ENCODE measurements at regions not wholly inside any gene's neighbourhood (a gene's known extent, or its start where the extent isn't known, plus 50 kb on each side); places are given as distances from the start of the nearest gene placed in this dataset.

DNA sequence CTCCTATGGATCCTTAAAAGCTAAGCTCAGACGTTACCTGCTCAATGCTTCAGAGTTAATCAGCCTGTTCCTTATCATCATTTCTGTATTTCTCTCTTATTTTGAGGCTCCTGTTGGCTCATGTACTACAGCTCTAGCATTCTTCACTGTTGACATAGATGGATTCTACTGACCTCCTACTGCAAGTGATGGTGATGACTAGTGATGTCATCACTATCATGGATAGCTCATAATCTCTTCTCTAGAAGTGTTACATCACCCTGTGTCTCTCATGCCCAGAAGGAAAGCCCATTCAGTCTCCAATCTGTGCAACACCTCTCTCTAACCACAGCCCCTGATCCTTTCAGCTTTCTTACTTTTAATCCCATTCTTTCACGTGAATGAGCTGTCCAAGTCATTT, 168.2 kb upstream of the DPT start:
- no peaks in the 10 kb centered on the region for H3K9me3 ChIP-seq
- DNase-seq (ENCODE audit: low spot score in 2 of 2), result no peak
- in situ Hi-C loops (cut with MboI; ENCODE audit: low sequenced_read_pairs), result no loop called here
- no peak overlapping the region for H3K4me3 ChIP-seq
- H3K27me3 ChIP-seq (ENCODE audit: low read depth), result no peaks in the 10 kb centered on the region
- H3K36me3 ChIP-seq (replicated peaks), result no peaks in the 10 kb centered on the region
- H3K4me1 ChIP-seq, result no peaks in the 10 kb centered on the region

DNA sequence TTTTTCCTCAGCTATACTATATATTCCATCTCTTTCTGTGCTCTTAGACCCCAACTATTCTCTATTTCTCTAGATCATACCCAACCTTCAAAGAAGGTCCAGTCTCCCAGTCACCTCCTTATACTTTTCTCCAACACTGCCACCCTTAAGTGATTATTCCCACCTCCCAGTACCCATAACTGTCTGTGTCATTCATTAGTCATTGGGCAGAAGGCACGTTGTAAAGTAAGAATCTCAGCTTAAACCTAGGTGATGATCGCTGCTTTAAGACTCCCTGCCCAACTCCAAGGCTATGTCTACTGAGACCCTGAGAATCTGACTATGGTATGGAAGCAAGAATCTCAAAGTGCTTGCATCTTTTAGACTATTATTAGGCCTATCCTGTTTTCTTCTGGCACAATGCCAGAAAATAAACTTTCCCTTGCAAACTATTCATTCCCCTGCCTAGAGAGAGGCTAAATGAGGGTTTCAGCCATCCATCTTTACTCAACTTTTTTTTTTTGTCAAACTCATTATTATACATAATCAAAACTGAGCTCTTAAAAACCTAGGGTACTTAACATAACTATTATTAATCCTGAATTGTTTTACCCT, 174.3 kb upstream of the DPT start:
- in situ Hi-C loops (cut with MboI; ENCODE audit: low sequenced_read_pairs), result no loop called here
- H3K9me3 ChIP-seq, result no peaks in the 10 kb centered on the region
- DNase-seq (ENCODE audit: low spot score in 2 of 2), result no peak

GRCh38 chr1:168905633-168906032, 176.6 kb upstream of the DPT start:
- H3K36me3 ChIP-seq (replicated peaks), result no peaks in the 10 kb centered on the region
- no peaks in the 10 kb centered on the region for H3K4me1 ChIP-seq
- H3K9me3 ChIP-seq, result no peaks in the 10 kb centered on the region
- H3K27me3 ChIP-seq (ENCODE audit: low read depth), result no peaks in the 10 kb centered on the region
- in situ Hi-C loops (cut with MboI; ENCODE audit: low sequenced_read_pairs), result no loop called here
- H3K4me3 ChIP-seq, result no peak overlapping the region
- no peak for DNase-seq (ENCODE audit: low spot score in 2 of 2)

More for the DNA sequence above, 174.3 kb upstream of the DPT start:
- Histone ChIP-seq H3K27me3 (ENCODE audit: low read depth) (no peaks in the 10 kb centered on the region), H3K36me3 (replicated peaks) (no peaks in the 10 kb centered on the region), H3K4me1 (no peaks in the 10 kb centered on the region), H3K4me3 (no peak overlapping the region)

DNA sequence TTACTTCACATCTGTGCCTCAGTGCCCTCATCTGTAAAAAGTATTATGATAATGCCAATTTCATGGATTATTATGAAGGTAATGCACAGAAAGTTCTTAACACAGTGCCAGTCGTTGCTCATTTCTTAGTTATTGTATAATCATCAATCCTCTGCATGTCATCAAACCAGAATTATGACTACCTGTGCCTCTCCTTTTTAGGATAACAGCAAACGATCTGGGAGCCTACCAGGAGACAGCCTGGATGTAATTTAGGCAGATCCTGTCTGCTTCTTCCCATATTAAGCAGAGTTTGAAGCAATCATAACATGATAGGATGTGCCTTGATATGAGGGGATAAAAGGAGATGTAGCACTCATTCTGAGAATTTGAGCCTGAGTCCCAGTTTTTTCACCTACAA, 177.4 kb upstream of the DPT start:
- H3K4me3 ChIP-seq, result no peak overlapping the region
- no peak for DNase-seq (ENCODE audit: low spot score in 2 of 2)
- H3K27me3 ChIP-seq (ENCODE audit: low read depth), result no peaks in the 10 kb centered on the region
- H3K4me1 ChIP-seq, result no peaks in the 10 kb centered on the region
- in situ Hi-C loops (cut with MboI; ENCODE audit: low sequenced_read_pairs), result no loop called here
- H3K9me3 ChIP-seq, result no peaks in the 10 kb centered on the region
- H3K36me3 ChIP-seq (replicated peaks), result no peaks in the 10 kb centered on the region

DNA sequence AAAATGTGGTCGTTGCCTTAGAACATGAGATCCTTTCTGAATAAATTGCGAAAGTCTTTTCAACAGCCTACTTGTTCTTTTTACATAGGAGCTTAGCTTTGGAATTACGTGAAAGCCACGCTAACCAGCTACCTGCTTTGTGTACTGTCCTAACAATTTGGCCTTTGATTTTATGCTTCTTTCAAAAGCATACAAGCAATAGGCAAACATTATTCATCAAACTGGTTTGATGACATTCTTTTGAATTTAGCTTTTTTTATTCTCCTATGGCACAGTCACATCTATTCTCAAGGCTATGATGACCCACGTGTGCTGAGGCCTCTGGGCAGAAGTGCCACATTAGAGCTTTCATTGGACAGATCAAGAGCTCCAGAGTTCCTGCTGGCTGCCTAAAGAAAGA, 178.0 kb upstream of the DPT start:
- H3K27me3 ChIP-seq (ENCODE audit: low read depth), result no peaks in the 10 kb centered on the region
- H3K4me3 ChIP-seq, result no peak overlapping the region
- in situ Hi-C loops (cut with MboI; ENCODE audit: low sequenced_read_pairs), result no loop called here
- DNase-seq (ENCODE audit: low spot score in 2 of 2), result no peak
- H3K9me3 ChIP-seq, result no peaks in the 10 kb centered on the region
- no peaks in the 10 kb centered on the region for H3K36me3 ChIP-seq (replicated peaks)
- H3K4me1 ChIP-seq, result no peaks in the 10 kb centered on the region

GRCh38 chr1:168907786-168908348, 178.9 kb upstream of the DPT start:
- Histone ChIP-seq H3K9me3 (no peaks in the 10 kb centered on the region), H3K27me3 (ENCODE audit: low read depth) (no peaks in the 10 kb centered on the region), H3K4me1 (no peaks in the 10 kb centered on the region), H3K4me3 (no peak overlapping the region), H3K36me3 (replicated peaks) (no peaks in the 10 kb centered on the region)
- in situ Hi-C loops (cut with MboI; ENCODE audit: low sequenced_read_pairs), result no loop called here
- DNase-seq (ENCODE audit: low spot score in 2 of 2), result no peak

DNA sequence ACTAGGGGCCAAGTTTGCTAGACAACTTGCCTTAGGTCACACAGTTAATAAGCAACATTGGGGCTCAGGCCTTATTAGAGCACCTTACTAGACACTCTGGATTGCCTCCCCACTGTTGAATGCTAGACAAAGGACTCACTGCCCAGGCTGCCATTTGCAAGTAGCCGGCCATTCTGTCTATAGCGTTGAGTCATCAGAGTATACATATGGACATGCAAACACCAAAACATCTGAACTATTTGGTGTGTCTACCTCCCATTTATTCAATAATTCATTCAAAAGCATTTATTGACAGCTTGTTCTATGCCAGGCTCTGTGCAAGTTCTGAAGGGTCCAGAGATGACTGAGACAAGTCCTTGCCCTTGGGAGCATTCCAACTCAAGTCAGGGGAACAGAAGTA, 181.4 kb upstream of the DPT start:
- Histone ChIP-seq H3K36me3 (replicated peaks) (no peaks in the 10 kb centered on the region), H3K27me3 (ENCODE audit: low read depth) (no peaks in the 10 kb centered on the region), H3K4me1 (no peaks in the 10 kb centered on the region), H3K4me3 (no peak overlapping the region), H3K9me3 (no peaks in the 10 kb centered on the region)
- in situ Hi-C loops (cut with MboI; ENCODE audit: low sequenced_read_pairs), result no loop called here
- DNase-seq (ENCODE audit: low spot score in 2 of 2), result no peak

DNA sequence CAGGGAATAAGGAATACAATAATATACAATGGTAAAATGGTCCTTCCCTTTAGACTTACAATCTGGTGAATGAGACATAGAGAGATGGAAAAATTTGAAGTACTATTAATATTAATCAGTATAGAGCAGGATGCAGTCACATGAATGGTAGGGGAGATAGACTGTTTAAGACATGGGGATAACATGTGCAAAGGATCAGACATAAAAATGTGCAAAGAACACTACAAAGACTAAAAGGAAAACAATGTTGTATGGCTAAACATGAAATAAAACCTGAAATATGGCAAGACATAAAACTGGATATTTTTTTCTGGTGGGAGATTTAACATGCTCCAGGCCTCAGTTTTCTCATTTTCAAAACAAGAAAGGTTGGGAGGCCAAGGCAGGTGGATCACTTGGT, 182.4 kb upstream of the DPT start:
- Histone ChIP-seq H3K9me3 (no peaks in the 10 kb centered on the region), H3K4me3 (no peak overlapping the region), H3K36me3 (replicated peaks) (no peaks in the 10 kb centered on the region), H3K27me3 (ENCODE audit: low read depth) (no peaks in the 10 kb centered on the region), H3K4me1 (no peaks in the 10 kb centered on the region)
- no peak for DNase-seq (ENCODE audit: low spot score in 2 of 2)
- in situ Hi-C loops (cut with MboI; ENCODE audit: low sequenced_read_pairs), result no loop called here

DNA sequence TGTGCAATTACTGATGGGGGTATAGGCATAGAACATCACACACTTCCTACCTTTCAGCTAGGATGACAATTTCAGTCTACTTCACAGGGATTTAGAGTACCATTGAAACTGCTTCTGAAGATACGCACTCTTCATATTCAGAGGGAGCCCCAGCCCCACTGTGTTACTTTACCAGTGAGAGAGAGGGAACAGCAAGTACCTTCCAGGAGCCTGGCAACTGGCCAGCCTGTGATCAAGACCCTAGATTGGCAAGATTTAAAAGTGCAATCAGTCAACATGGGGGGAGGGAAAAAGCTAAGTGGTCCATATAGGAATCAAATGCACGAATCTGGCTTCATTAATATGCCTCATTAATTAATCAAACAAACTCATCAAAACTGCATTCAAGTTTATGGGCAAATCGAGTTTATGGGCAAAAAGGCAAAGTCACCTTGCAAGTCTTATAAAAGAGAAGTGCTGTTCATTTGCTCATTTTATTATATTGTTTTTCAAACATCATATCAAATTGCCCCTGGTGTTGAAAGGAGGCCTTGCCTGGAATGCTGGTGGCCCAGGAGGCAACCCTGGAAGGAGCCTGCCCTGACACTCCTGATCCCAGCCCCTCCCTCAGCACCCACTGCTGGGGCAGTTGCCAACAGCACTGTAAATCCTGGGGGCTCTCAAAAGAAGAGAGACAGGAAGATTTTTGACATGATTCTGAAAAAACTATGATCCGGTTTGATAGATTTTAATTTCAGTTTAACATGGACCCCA, 184.9 kb upstream of the DPT start:
- Histone ChIP-seq H3K36me3 (replicated peaks) (no peaks in the 10 kb centered on the region), H3K4me3 (no peak overlapping the region), H3K4me1 (peaks cover 4% of the 10 kb centered on the region), H3K27me3 (ENCODE audit: low read depth) (no peaks in the 10 kb centered on the region), H3K9me3 (no peaks in the 10 kb centered on the region)
- DNase-seq (ENCODE audit: low spot score in 2 of 2), result no peak
- in situ Hi-C loops (cut with MboI; ENCODE audit: low sequenced_read_pairs), result no loop called here

DNA sequence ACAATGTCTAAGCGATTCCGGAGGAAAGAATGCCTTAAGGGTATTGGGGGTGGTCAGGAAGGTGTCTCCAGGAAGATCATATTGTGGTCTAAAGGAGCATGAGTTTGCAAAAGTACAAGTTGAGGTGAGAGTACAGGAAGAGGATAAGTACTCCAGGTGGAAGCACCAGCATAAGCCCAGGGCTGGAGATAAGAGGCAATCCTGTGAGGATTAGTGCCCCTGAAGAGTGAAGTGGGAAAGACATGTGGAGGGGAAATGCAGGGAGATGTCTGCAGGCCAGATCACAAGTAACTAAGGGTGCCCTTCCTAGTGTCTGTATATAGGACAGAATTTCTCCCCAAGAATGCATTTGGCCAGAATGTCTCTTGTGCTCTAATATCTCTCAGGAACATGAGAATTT, 188.3 kb upstream of the DPT start:
- DNase-seq (ENCODE audit: low spot score in 2 of 2), result no peak

DNA sequence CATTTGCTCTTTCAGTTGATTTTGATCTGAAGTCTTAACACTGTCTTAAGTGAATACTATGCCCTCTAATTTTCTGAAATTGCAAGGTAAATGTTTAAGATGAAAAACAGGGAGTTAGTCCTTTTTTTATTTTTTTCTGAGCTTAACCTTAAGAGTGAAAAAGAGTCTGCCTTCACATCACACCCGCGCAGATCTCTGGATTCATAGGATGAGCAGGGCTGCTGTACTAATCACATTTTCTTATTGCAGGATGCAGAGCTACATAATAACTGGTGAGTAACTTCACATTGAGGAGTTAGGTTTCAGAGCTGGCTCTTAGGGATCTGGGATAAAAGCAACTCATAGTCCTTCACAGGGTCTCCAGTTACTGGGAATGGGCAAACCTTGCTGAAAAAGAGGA, 188.7 kb upstream of the ATP1B1 start:
- DNase-seq (ENCODE audit: low spot score in 2 of 2), result no peak
- H3K36me3 ChIP-seq (replicated peaks), result no peaks in the 10 kb centered on the region
- in situ Hi-C loops (cut with MboI; ENCODE audit: low sequenced_read_pairs), result no loop called here

More for the DNA sequence above, 188.3 kb upstream of the DPT start:
- no peaks in the 10 kb centered on the region for H3K27me3 ChIP-seq (ENCODE audit: low read depth)
- no peak overlapping the region for H3K4me3 ChIP-seq
- H3K36me3 ChIP-seq (replicated peaks), result no peaks in the 10 kb centered on the region
- peaks cover 11% of the 10 kb centered on the region for H3K4me1 ChIP-seq
- no peaks in the 10 kb centered on the region for H3K9me3 ChIP-seq
- in situ Hi-C loops (cut with MboI; ENCODE audit: low sequenced_read_pairs), result no loop called here

DNA sequence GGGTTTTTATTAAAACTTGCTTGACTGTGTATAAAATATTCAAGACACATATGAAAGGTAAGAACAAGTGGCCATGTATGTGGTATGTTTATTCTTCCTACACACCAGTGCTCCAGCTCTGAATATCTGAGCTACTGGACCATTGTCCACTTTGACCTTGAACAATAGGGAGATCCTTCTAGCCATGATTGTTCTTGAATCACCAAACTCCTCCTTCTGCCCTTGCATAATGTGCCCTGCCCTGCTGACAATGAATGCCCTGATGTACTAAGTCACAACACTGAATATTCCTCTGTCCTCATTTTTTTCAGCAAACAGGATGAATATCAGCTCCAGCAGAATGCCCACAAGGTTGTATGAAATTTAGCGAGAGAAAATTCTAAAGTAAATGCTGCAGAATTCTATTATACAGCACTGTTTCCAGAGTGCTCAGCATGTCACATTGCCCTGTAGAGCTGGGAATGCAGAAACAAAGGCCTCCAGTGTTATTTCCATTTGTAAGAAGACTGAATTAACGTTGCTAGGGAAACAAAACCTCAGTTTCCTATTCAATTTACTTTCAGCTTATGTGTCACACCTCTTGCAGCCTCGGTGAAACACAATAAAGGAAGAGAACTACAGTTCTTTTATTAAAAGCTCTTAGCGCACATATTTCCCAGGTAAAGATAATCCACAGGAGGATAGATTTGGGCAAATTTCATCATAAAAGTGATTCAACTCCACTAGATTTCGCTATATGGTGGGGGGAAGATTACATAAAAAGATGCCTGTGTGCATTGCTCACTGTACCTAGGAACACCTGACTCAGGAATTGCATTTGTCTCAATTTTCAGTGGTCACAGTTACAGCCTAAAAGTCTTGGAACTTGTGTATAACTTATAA, 187.4 kb upstream of the ATP1B1 start:
- H3K4me1 ChIP-seq, result peaks cover 11% of the 10 kb centered on the region
- no peaks in the 10 kb centered on the region for H3K9me3 ChIP-seq
- DNase-seq (ENCODE audit: low spot score in 2 of 2), result peak; percentile 50 to 77
- in situ Hi-C loops (cut with MboI; ENCODE audit: low sequenced_read_pairs), result no loop called here
- H3K27me3 ChIP-seq (ENCODE audit: low read depth), result no peaks in the 10 kb centered on the region
- no peaks in the 10 kb centered on the region for H3K36me3 ChIP-seq (replicated peaks)
- no peak overlapping the region for H3K4me3 ChIP-seq

More for the DNA sequence above, 188.7 kb upstream of the ATP1B1 start:
- H3K4me3 ChIP-seq, result no peak overlapping the region
- H3K27me3 ChIP-seq (ENCODE audit: low read depth), result no peaks in the 10 kb centered on the region
- no peaks in the 10 kb centered on the region for H3K9me3 ChIP-seq
- H3K4me1 ChIP-seq, result peaks cover 11% of the 10 kb centered on the region

DNA sequence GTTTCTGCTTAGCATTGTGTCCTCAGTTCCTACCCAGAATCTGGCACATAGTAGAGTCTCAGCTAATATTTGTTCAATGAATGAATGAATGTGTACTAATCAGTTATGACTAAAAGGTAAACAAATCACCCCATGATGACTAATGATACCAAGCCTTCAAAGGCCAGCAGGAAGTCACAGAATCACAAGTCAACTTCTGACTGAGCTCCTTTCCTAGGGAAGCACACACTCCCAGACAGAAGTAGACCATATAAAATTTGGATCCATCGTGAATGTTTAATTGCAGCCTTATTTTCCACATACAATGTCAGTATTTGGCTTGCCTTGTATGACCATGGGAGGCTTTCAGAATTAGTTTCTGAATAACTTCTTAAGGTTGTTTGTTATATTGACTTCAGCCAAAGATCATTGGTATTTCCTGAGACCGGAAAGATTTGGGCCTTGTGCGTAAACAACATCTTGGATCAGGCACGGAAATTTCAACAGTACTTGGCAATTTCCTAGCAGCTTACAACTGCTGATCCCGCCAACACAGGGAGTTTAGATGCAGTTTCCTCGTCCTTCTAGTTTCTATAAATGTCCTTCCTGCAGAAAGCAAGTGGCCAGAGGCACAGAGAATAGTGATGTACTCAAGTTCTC, 185.9 kb upstream of the ATP1B1 start:
- Histone ChIP-seq H3K9me3 (no peaks in the 10 kb centered on the region), H3K27me3 (ENCODE audit: low read depth) (no peaks in the 10 kb centered on the region), H3K4me3 (no peak overlapping the region), H3K4me1 (peaks cover 11% of the 10 kb centered on the region), H3K36me3 (replicated peaks) (no peaks in the 10 kb centered on the region)
- DNase-seq (ENCODE audit: low spot score in 2 of 2), result no peak
- in situ Hi-C loops (cut with MboI; ENCODE audit: low sequenced_read_pairs), result no loop called here

Data from HAP-1 (cell line).